ENCODE measurements at regions not wholly inside any gene's neighbourhood (a gene's known extent, or its start where the extent isn't known, plus 50 kb on each side); places are given as distances from the start of the nearest gene placed in this dataset.

- TF ChIP-seq CTCF (conservative IDR thresholded peaks at IDR 0.05 in 1 of 2, IDR thresholded peaks at IDR 0.05 in 1 of 2; ENCODE audit: extremely low read depth in 1 of 2, insufficient read depth in 1 of 2, low read depth in 1 of 2, low read length in 2 of 2) (no peak), EZH2 (IDR thresholded peaks at IDR 0.05; ENCODE audit: borderline replicate concordance, low read length) (no peak)
Measured at GRCh38 chr5:25484391-25484790, 839.6 kb upstream of the CDH10 start.

Measured in mammary epithelial cell (primary cell).